Neural cell (in vitro differentiated cells): ENCODE measurements at regions not wholly inside any gene's neighbourhood (a gene's known extent, or its start where the extent isn't known, plus 50 kb on each side); places are given as distances from the start of the nearest gene placed in this dataset.

Source experiments
- H2AFZ ChIP-seq: fragments of 200-600, 300-800 bp; sonication (generic), shearing (Covaris generic); 2 replicates; pipeline ENCODE4 v1.6.0; 2014; ENCODE audit warnings: low read depth, mild to moderate bottlenecking, antibody characterized with exemption, low read length, moderate library complexity
- H3F3A ChIP-seq: fragments of 200-600 bp; shearing (Covaris generic); 2 replicates; pipeline ENCODE4 v1.6.1; 2016; ENCODE audit warnings: mild to moderate bottlenecking, moderate library complexity, mixed read lengths, antibody characterized with exemption, low read length; ENCODE audit not compliant: insufficient read depth, poor library complexity, severe bottlenecking
- H3K27ac ChIP-seq: fragments of 200-600, 300-800 bp; sonication (generic), shearing (Covaris generic); 2 replicates; pipeline ENCODE4 v1.5.1; 2014; ENCODE audit warnings: mild to moderate bottlenecking, low read length, moderate library complexity
- H3K27me3 ChIP-seq: fragments of 300-800, 200-600 bp; sonication (generic), shearing (Covaris generic); 2 replicates; pipeline ENCODE4 v1.6.0; 2014; ENCODE audit warnings: mild to moderate bottlenecking, low read depth, low read length, moderate library complexity; ENCODE audit not compliant: insufficient read depth
- H3K36me3 ChIP-seq: fragments of 300-800, 200-600 bp; sonication (generic), shearing (Covaris generic); 2 replicates; pipeline ENCODE4 v1.5.1; 2014; ENCODE audit warnings: mild to moderate bottlenecking, antibody characterized with exemption, low read length, moderate library complexity; ENCODE audit not compliant: insufficient read depth
- H3K4me2 ChIP-seq: fragments of 300-800, 200-600 bp; sonication (generic), shearing (Covaris generic); 2 replicates; pipeline ENCODE4 v1.6.0; 2014; ENCODE audit warnings: mild to moderate bottlenecking, low read length
- H3K4me3 ChIP-seq: fragments of 300-800, 200-600 bp; sonication (generic), shearing (Covaris generic); 2 replicates; pipeline ENCODE4 v1.5.1; 2014; ENCODE audit warnings: mild to moderate bottlenecking, low read length, moderate library complexity
- H3K79me2 ChIP-seq: fragments of 200-600 bp; shearing (Covaris generic); replicated peaks from 2 replicates; pipeline ENCODE4 v1.6.0; 2014; ENCODE audit warnings: mild to moderate bottlenecking, low read length, moderate library complexity; ENCODE audit not compliant: insufficient read depth
- H3K9ac ChIP-seq: fragments of 300-800, 200-600 bp; sonication (generic), shearing (Covaris generic); 2 replicates; pipeline ENCODE4 v1.6.1; 2016; ENCODE audit warnings: mild to moderate bottlenecking, low read length, mixed read lengths
- H3K9me2 ChIP-seq: fragments of 200-600 bp; shearing (Covaris generic); 2 replicates; pipeline ENCODE4 v1.6.1; 2016; ENCODE audit warnings: mild to moderate bottlenecking, low read length, mixed read lengths; ENCODE audit not compliant: insufficient read depth
- H3K9me3 ChIP-seq: fragments of 200-600, 300-800 bp; sonication (generic), shearing (Covaris generic); 2 replicates; pipeline ENCODE4 v1.6.1; 2016; ENCODE audit warnings: mild to moderate bottlenecking, mixed run types, low read length, moderate library complexity, mixed read lengths
- H4K20me1 ChIP-seq: fragments of 200-600 bp; shearing (Covaris generic); 2 replicates; pipeline ENCODE4 v1.6.1; 2016; ENCODE audit warnings: mild to moderate bottlenecking, mixed run types; ENCODE audit not compliant: insufficient read depth
- CTCF ChIP-seq: fragments of 450-650 bp; IDR thresholded peaks from 2 replicates; pipeline ENCODE4 v1.5.1; 2014; ENCODE audit warnings: antibody characterized with exemption, mild to moderate bottlenecking, moderate library complexity; ENCODE audit not compliant: poor library complexity, severe bottlenecking
- EP300 ChIP-seq: fragments of 450-650 bp; conservative IDR thresholded peaks from 2 replicates; pipeline ENCODE4 v1.6.1; 2014; ENCODE audit warnings: antibody characterized with exemption, mild to moderate bottlenecking, moderate library complexity; ENCODE audit not compliant: poor library complexity, severe bottlenecking
- EZH2 ChIP-seq: fragments of 200-600, 300-800 bp; shearing (Covaris generic), sonication (generic); IDR thresholded peaks from 2 replicates; pipeline ENCODE4 v1.6.1; 2014; ENCODE audit warnings: antibody characterized with exemption, low read length, borderline replicate concordance, mild to moderate bottlenecking; ENCODE audit not compliant: insufficient read depth, poor library complexity, severe bottlenecking
- MXI1 ChIP-seq: fragments of 450-650 bp; conservative IDR thresholded peaks from 2 replicates; pipeline ENCODE4 v1.6.1; 2014; ENCODE audit warnings: antibody characterized with exemption, mild to moderate bottlenecking; ENCODE audit not compliant: poor library complexity, severe bottlenecking
- POLR2AphosphoS5 ChIP-seq: IDR thresholded peaks from 2 replicates; pipeline ENCODE4 v1.6.1; 2012
- RAD21 ChIP-seq: fragments of 450-650 bp; conservative IDR thresholded peaks from 2 replicates; pipeline ENCODE4 v1.6.1; 2014; ENCODE audit warnings: antibody characterized with exemption, mild to moderate bottlenecking, moderate library complexity
- REST ChIP-seq: IDR thresholded peaks from 2 replicates; pipeline ENCODE4 v1.6.1; 2012; ENCODE audit warnings: borderline replicate concordance
- SMC3 ChIP-seq: fragments of 450-650 bp; conservative IDR thresholded peaks from 2 replicates; pipeline ENCODE4 v1.6.1; 2014; ENCODE audit warnings: antibody characterized with exemption, mild to moderate bottlenecking, moderate library complexity; ENCODE audit not compliant: poor library complexity
- TAF1 ChIP-seq: IDR thresholded peaks from 2 replicates; pipeline ENCODE4 v1.6.1; 2012; ENCODE audit warnings: low read depth

DNA sequence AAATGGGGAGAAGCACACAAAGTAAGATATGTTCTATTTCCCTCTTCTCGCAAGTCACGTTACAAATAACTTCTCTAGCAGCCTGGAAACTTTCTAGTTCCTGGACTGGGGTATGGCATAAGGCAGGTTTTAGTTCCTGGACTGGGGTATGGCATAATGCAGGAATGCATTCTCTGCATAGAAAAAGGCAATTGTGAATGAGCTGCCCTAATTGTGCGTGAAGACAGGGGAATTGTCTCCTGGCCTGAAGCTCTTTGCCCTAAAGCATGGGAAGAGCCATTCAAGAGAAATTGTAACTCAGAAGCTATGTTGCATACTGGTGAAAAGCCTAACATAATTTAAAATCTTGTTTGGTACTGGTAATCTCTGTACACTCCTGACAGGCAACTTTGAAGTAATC, 54.3 kb upstream of the CBLB start:
- Histone ChIP-seq H3K4me2 (no peak overlapping the region), H3K9me3 (no peaks in the 10 kb centered on the region), H3K27me3 (no peaks in the 10 kb centered on the region), H3K4me3 (no peak overlapping the region), H3F3A (no peaks in the 10 kb centered on the region), H2AFZ (no peak overlapping the region), H3K9me2 (no peaks in the 10 kb centered on the region), H3K79me2 (no peaks in the 10 kb centered on the region), H3K36me3 (no peaks in the 10 kb centered on the region), H3K27ac (no peak overlapping the region), H4K20me1 (no peaks in the 10 kb centered on the region), H3K9ac (no peak overlapping the region)
- no peak for TF ChIP-seq EP300
- TF ChIP-seq CTCF, result no peak
- TF ChIP-seq SMC3, result no peak
- TF ChIP-seq REST, result no peak
- TF ChIP-seq RAD21, result no peak
- TF ChIP-seq POLR2AphosphoS5, result no peak
- no peak for TF ChIP-seq TAF1
- no peak for TF ChIP-seq MXI1
- TF ChIP-seq EZH2, result no peak

GRCh38 chr3:105927741-105928140, 58.9 kb upstream of the CBLB start:
- Histone ChIP-seq H4K20me1 (no peaks in the 10 kb centered on the region), H3K9me3 (no peaks in the 10 kb centered on the region)

GRCh38 chr3:105930733-105931132, 61.9 kb upstream of the CBLB start:
- H3K9ac ChIP-seq, result no peak overlapping the region
- H3K4me2 ChIP-seq, result no peak overlapping the region
- H3K36me3 ChIP-seq, result no peaks in the 10 kb centered on the region
- no peak overlapping the region for H2AFZ ChIP-seq
- H3K27ac ChIP-seq, result no peak overlapping the region
- no peaks in the 10 kb centered on the region for H3K9me3 ChIP-seq
- H3K9me2 ChIP-seq, result no peaks in the 10 kb centered on the region
- no peaks in the 10 kb centered on the region for H4K20me1 ChIP-seq
- no peak overlapping the region for H3K4me3 ChIP-seq
- TF ChIP-seq SMC3, result no peak
- no peaks in the 10 kb centered on the region for H3K79me2 ChIP-seq
- H3K27me3 ChIP-seq, result no peaks in the 10 kb centered on the region
- H3F3A ChIP-seq, result no peaks in the 10 kb centered on the region

More at GRCh38 chr3:105927741-105928140, 58.9 kb upstream of the CBLB start:
- Histone ChIP-seq H3K4me3 (no peak overlapping the region), H3K27me3 (no peaks in the 10 kb centered on the region), H3F3A (no peaks in the 10 kb centered on the region), H3K9me2 (no peaks in the 10 kb centered on the region), H2AFZ (no peak overlapping the region), H3K27ac (no peak overlapping the region), H3K4me2 (no peak overlapping the region), H3K36me3 (no peaks in the 10 kb centered on the region), H3K9ac (no peak overlapping the region), H3K79me2 (no peaks in the 10 kb centered on the region)
- TF ChIP-seq POLR2AphosphoS5, result no peak
